ENCODE measurements at regions not wholly inside any gene's neighbourhood (a gene's known extent, or its start where the extent isn't known, plus 50 kb on each side); places are given as distances from the start of the nearest gene placed in this dataset.

DNA sequence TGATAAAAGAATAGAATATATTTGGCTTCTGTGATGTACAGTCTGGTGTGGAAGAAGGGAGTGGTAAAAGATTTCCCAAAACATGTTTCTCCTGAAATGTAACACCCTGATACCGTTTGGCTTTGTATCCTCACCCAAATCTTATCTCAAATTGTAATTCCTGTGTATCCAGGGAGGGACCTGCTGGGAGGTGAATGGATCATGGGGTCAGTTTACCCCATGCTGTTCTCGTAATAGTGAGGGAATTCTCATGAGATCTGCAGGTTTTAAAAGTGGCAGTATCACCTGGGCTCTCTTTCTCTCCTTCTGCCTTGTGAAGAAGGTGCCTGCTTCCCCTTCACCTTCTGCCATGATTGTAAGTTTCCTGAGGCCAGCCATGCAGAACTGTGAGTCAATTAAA, 1070.8 kb downstream of the IGSF11 start:
- TF ChIP-seq, protein P1, sequence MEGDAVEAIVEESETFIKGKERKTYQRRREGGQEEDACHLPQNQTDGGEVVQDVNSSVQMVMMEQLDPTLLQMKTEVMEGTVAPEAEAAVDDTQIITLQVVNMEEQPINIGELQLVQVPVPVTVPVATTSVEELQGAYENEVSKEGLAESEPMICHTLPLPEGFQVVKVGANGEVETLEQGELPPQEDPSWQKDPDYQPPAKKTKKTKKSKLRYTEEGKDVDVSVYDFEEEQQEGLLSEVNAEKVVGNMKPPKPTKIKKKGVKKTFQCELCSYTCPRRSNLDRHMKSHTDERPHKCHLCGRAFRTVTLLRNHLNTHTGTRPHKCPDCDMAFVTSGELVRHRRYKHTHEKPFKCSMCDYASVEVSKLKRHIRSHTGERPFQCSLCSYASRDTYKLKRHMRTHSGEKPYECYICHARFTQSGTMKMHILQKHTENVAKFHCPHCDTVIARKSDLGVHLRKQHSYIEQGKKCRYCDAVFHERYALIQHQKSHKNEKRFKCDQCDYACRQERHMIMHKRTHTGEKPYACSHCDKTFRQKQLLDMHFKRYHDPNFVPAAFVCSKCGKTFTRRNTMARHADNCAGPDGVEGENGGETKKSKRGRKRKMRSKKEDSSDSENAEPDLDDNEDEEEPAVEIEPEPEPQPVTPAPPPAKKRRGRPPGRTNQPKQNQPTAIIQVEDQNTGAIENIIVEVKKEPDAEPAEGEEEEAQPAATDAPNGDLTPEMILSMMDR (conservative IDR thresholded peaks at IDR 0.05; ENCODE audit: low read depth, low read length) = no peak
- TF ChIP-seq EZH2 (IDR thresholded peaks at IDR 0.05; ENCODE audit: low read length, unreplicated experiment) (no peak), EZH2phosphoT487 (IDR thresholded peaks at IDR 0.05; ENCODE audit: borderline replicate concordance, low read length) (no peak)

Measured in PC-3 (cell line).